HepG2 (cell line): ENCODE measurements at regions not wholly inside any gene's neighbourhood (a gene's known extent, or its start where the extent isn't known, plus 50 kb on each side); places are given as distances from the start of the nearest gene placed in this dataset.

ENCODE experiments used
- ATAC-seq: fragments of 200-7000 bp; cut with Tn5 transposase; 3 replicates; pipeline ENCODE4 v1.9.1; 2020; ENCODE audit warnings: mild to moderate bottlenecking, moderate library complexity
- BruUV-seq: library from RNA; stranded (reverse); fragments of 400-500 nt; replicated peaks from 2 replicates; lab custom pipeline; 2021; lab: Mats Ljungman, UMichigan
- CTCF ChIA-PET: fragments of 300-600 bp; formaldehyde crosslinking; extraction: SDS; loops from one replicate; lab custom pipeline; 2021; ENCODE audit warnings: low total read pairs, inconsistent platforms, low intra/inter-chr PET ratio; lab: Yijun Ruan, JAX
- POLR2A ChIA-PET: fragments of 350-600 bp; sonication (Branson Sonifier 250); formaldehyde crosslinking; loops from one replicate; lab custom pipeline; 2020; ENCODE audit warnings: antibody characterized with exemption, inconsistent platforms; lab: Yijun Ruan, JAX
- DNase-seq: peaks from one replicate; pipeline ENCODE4 v3.0.0-alpha.2; 2015; ENCODE audit warnings: low spot score
- FAIRE-seq: peaks from 3 replicates; lab custom pipeline; 2011; peaks lifted over from hg19 to GRCh38; lab: Jason Lieb, UNC
- H2AFZ ChIP-seq: one replicate; pipeline ENCODE4 v1.6.1; 2011; ENCODE audit warnings: low read length, inconsistent platforms
- H3K27ac ChIP-seq: fragments of 300-600 bp; 3 replicates; pipeline ENCODE4 v1.8.0; 2011; ENCODE audit warnings: mixed run types, mild to moderate bottlenecking, mixed read lengths, low read length, inconsistent platforms; ENCODE audit not compliant: insufficient read depth; ENCODE audit errors: extremely low read length
- H3K27me3 ChIP-seq, 2 experiments: fragments of 200-600 bp in 1 of 2; 2 replicates in 1 of 2; 3 replicates in 1 of 2; pipeline versions ENCODE4 v1.6.0 to v1.8.0; 2011; ENCODE audit warnings: low read length in 2 of 2, mild to moderate bottlenecking in 2 of 2, moderate library complexity in 2 of 2, inconsistent platforms in 1 of 2; ENCODE audit not compliant: insufficient read depth in 2 of 2, control insufficient read depth in 1 of 2
- H3K36me3 ChIP-seq, 2 experiments: fragments of 200-600 bp in 1 of 2; replicated peaks in 1 of 2; 2 replicates in 1 of 2; 3 replicates in 1 of 2; pipeline versions ENCODE4 v1.5.1 to v1.8.0; 2011; ENCODE audit warnings: low read length in 2 of 2, inconsistent platforms in 1 of 2; ENCODE audit not compliant: insufficient read depth in 2 of 2, control insufficient read depth in 1 of 2
- H3K4me1 ChIP-seq: 2 replicates; pipeline ENCODE4 v1.5.1; 2012; ENCODE audit warnings: low read length, inconsistent platforms; ENCODE audit not compliant: insufficient read depth
- H3K4me2 ChIP-seq: 2 replicates; pipeline ENCODE4 v1.6.0; 2011; ENCODE audit warnings: low read depth, low read length, inconsistent platforms
- H3K4me3 ChIP-seq, 3 experiments: fragments of 200-600 bp in 1 of 3; sonication (generic), shearing (Covaris generic) in 1 of 3; replicated peaks in 1 of 3; 2 replicates each; pipeline ENCODE4 v1.5.1; 2011 to 2016; ENCODE audit warnings: low read length in 3 of 3, inconsistent platforms in 2 of 3, low read depth in 2 of 3, mild to moderate bottlenecking in 2 of 3, control low read depth in 1 of 3, mixed read lengths in 1 of 3; ENCODE audit not compliant: insufficient read depth in 1 of 3
- H3K79me2 ChIP-seq: one replicate; pipeline ENCODE4 v1.6.1; 2011; ENCODE audit warnings: low read length, inconsistent platforms; ENCODE audit not compliant: insufficient read depth
- H3K9ac ChIP-seq: 2 replicates; pipeline ENCODE4 v1.6.0; 2011; ENCODE audit warnings: mild to moderate bottlenecking, low read depth, low read length, inconsistent platforms; ENCODE audit not compliant: insufficient read depth
- H3K9me3 ChIP-seq: 2 replicates; pipeline ENCODE4 v1.5.1; 2012; ENCODE audit warnings: mild to moderate bottlenecking, low read length
- H4K20me1 ChIP-seq: 2 replicates; pipeline ENCODE4 v1.6.0; 2011; ENCODE audit warnings: inconsistent platforms, mild to moderate bottlenecking, low read length, moderate library complexity; ENCODE audit not compliant: insufficient read depth
- GPN1 ChIP-seq: sonication (generic); formaldehyde crosslinking; IDR thresholded peaks from 2 replicates; pipeline ENCODE4 v1.5.1; 2020; ENCODE audit warnings: missing genetic modification reagents, borderline replicate concordance
- NFIC ChIP-seq: IDR thresholded peaks from 2 replicates; pipeline ENCODE4 v1.6.1; 2012; ENCODE audit warnings: mild to moderate bottlenecking, low read length, inconsistent platforms
- PAXIP1 ChIP-seq: sonication (generic); formaldehyde crosslinking; conservative IDR thresholded peaks from 2 replicates; pipeline ENCODE4 v1.4.0; 2020; ENCODE audit warnings: mild to moderate bottlenecking, missing genetic modification reagents, moderate library complexity
- ZNF136 ChIP-seq: sonication (generic); formaldehyde crosslinking; IDR thresholded peaks from 2 replicates; pipeline ENCODE4 v1.8.1; 2022; ENCODE audit warnings: low read depth, mild to moderate bottlenecking, moderate library complexity, missing genetic modification reagents
- ZNF367 ChIP-seq: sonication (generic); formaldehyde crosslinking; IDR thresholded peaks from 2 replicates; pipeline ENCODE4 v1.4.0; 2020; ENCODE audit warnings: missing genetic modification reagents, borderline replicate concordance
- ZNF605 ChIP-seq: sonication (generic); formaldehyde crosslinking; IDR thresholded peaks from 2 replicates; pipeline ENCODE4 v1.8.0; 2022; ENCODE audit warnings: mild to moderate bottlenecking, missing genetic modification reagents
- ZNF790 ChIP-seq: sonication (generic); formaldehyde crosslinking; IDR thresholded peaks from 2 replicates; pipeline ENCODE4 v1.8.0; 2022; ENCODE audit warnings: missing genetic modification reagents, mild to moderate bottlenecking, borderline replicate concordance
- ZNF850 ChIP-seq: sonication (generic); formaldehyde crosslinking; conservative IDR thresholded peaks from 2 replicates; pipeline ENCODE4 v1.9.0; 2021; ENCODE audit warnings: mild to moderate bottlenecking, missing genetic modification reagents
- WGBS: methylation state at CpG from one replicate; pipeline ENCODE4 v1.1.6; 2017; ENCODE audit warnings: low lambda C conversion rate; 5-methylcytosine and 5-hydroxymethylcytosine counted together
- in situ Hi-C: cut with HindIII; loops from 2 replicates; pipeline ENCODE4 v1.10.0; 2017; ENCODE audit warnings: low pct_unique_long_range_greater_than_20kb; ENCODE audit not compliant: extremely low pct_ligation_motif_present
- intact Hi-C: fragments of 100-400 bp; cut with micrococcal nuclease; formaldehyde crosslinking; loops from one replicate; pipeline ENCODE4 v1.10.0; 2022; ENCODE audit not compliant: unreplicated experiment
- TF ChIP-seq, protein P1 (sequence below): sonication (generic); formaldehyde crosslinking; conservative IDR thresholded peaks from 2 replicates; pipeline ENCODE4 v1.8.0; 2022; ENCODE audit warnings: mild to moderate bottlenecking, moderate library complexity, missing genetic modification reagents

DNA sequence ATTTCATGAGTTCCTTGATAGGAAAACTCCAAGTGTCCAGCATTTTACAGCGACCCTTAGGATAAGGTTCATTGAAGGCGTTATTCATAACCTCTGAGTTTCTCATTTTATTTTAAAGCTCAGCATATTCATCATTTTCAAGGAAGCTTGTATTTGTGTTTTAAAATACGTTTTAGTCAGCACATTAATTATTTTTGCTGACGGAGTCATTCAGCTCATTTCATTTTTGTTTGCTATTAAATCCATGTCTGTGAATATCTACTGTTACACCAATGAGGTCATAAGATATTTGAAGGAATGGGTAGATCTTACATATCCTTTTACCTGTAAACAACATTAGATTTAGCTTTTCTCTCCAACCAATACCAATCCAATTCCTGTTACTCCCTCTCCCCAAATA is 1766.3 kb upstream of the PCDH10 start (continued):
- TF ChIP-seq, protein P1, sequence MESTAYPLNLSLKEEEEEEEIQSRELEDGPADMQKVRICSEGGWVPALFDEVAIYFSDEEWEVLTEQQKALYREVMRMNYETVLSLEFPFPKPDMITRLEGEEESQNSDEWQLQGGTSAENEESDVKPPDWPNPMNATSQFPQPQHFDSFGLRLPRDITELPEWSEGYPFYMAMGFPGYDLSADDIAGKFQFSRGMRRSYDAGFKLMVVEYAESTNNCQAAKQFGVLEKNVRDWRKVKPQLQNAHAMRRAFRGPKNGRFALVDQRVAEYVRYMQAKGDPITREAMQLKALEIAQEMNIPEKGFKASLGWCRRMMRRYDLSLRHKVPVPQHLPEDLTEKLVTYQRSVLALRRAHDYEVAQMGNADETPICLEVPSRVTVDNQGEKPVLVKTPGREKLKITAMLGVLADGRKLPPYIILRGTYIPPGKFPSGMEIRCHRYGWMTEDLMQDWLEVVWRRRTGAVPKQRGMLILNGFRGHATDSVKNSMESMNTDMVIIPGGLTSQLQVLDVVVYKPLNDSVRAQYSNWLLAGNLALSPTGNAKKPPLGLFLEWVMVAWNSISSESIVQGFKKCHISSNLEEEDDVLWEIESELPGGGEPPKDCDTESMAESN = no peak
- no peak for TF ChIP-seq ZNF790 (CRISPR knock-in tag)
- no peak for TF ChIP-seq GPN1

DNA sequence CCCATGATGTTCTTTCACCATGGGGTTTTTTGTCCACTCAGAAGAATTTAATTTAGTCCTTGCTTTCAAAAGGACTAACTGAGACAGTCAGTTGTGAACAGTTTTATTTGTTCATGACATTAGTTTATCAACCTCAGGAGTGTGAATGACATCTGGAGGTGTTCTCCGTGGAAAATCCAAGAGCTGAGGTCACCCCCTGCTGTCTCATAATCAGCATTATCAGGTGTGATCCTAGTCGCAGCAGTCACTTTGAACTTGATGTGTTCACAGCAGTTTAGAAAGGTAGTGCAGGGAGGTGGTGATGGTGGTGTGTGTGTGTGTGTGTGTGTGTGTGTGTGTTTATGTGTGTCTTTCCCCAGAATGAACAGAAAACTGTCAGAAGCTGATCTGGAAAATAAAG is 1760.8 kb upstream of the PCDH10 start:
- H3K79me2 ChIP-seq = no peaks in the 10 kb centered on the region
- TF ChIP-seq ZNF367 (CRISPR knock-in tag) (no peak), PAXIP1 (CRISPR knock-in tag) (no peak), ZNF605 (CRISPR knock-in tag) (no peak), ZNF136 (CRISPR knock-in tag) (no peak), NFIC (no peak), ZNF850 (no peak)
- TF ChIP-seq, all 625 proteins: peak for 0
- no peak for DNase-seq
- Histone ChIP-seq H3K4me3 (no peak overlapping the region), H4K20me1 (no peaks in the 10 kb centered on the region), H3K4me2 (no peak overlapping the region), H3K4me1 (no peaks in the 10 kb centered on the region), H3K27me3 (no peaks in the 10 kb centered on the region), H3K27ac (no peak overlapping the region), H3K9me3 (no peaks in the 10 kb centered on the region), H3K9ac (no peak overlapping the region), H3K36me3 (no peaks in the 10 kb centered on the region), H2AFZ (no peak overlapping the region)
- POLR2A ChIA-PET = no interaction called here
- ATAC-seq = no peak
- CTCF ChIA-PET = no interaction called here
- intact Hi-C loops (no loop called here), in situ Hi-C loops (no loop called here)
- no peak for FAIRE-seq
- no TSS peak for BruUV-seq
- 3% methylated on average over 2 of the region's 2 CpGs for WGBS
